ENCODE measurements at regions not wholly inside any gene's neighbourhood (a gene's known extent, or its start where the extent isn't known, plus 50 kb on each side); places are given as distances from the start of the nearest gene placed in this dataset.
A peak's percentile ranks its signal among the peaks of the same experiment; 100 is the strongest.

DNA sequence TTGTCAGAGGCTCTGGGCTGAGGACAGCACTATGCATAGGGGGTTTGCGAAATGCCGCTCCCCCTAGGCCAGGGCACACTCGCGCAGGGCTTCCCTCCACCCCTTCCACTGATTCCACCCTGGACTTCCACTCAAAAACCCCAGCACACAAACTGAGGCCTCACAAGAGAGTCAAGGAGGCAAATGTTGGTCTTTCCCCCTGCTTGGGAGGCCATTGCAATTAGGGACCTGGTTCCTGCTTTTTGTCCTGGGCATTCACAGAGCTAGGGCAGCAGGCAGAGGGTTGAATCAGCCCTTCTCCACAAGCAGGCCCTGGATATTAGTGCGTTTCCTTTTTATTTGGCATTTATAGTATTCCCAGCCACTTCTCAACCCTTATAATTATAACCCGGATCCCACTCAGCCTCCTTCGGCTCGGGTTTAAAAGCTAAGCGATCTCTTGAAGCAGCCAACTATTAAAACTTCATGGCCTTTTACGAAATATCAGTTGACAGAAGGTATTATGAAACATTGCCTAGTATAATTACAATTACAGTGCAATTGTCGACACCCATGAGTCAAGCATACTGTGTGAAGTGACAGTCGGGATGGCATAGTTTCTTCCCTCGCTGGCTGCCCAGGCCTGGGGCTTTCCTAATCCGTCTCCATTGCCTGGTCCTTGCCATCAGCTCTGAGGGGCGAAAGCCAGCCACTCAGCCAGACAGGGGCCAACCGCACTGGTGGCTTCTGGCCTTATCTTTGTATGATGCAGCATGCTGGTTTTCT, 285.5 kb upstream of the MAP3K1 start:
- Mint-ChIP-seq H3K4me3 (no peak overlapping the region), H3K36me3 (no peaks in the 10 kb centered on the region), H3K27ac (peak overlapping the region; percentile 88 to 97 (median 93)), H3K4me1 (peaks cover 34% of the 10 kb centered on the region), H3K27me3 (ENCODE audit: low read depth in 3 of 3) (peaks cover 0 to 7% (median 0%) of the 10 kb centered on the region in 3 donors), H3K9me3 (peaks cover 0 to 9% (median 0%) of the 10 kb centered on the region in 7 donors)
- 45% methylated on average over 6 of the region's 16 CpGs for WGBS (ENCODE audit: insufficient coverage)
- Histone ChIP-seq H3K4me2 (replicated peaks; ENCODE audit: extremely low read depth, low read length, poor library complexity, severe bottlenecking) (no peak overlapping the region), H3K4me1 (ENCODE audit: control insufficient read depth in 1 of 2, insufficient read depth in 2 of 2, low read length in 2 of 2) (peaks cover 22 to 24% of the 10 kb centered on the region in 2 donors), H3K36me3 (replicated peaks in 1 of 2; ENCODE audit: control insufficient read depth in 1 of 2, insufficient read depth in 2 of 2, low read length in 2 of 2) (no peaks in the 10 kb centered on the region), H3K9ac (ENCODE audit: insufficient read depth, low read length, poor library complexity, severe bottlenecking) (peak overlapping the region; percentile 13), H4K20me1 (ENCODE audit: insufficient read depth, low read length) (no peaks in the 10 kb centered on the region), H3K79me2 (ENCODE audit: insufficient read depth, low read length) (no peaks in the 10 kb centered on the region), H3K9me3 (replicated peaks in 1 of 2; ENCODE audit: control insufficient read depth in 1 of 2, insufficient read depth in 1 of 2, low read length in 2 of 2) (no peaks in the 10 kb centered on the region), H2AFZ (ENCODE audit: insufficient read depth, low read depth, low read length, poor library complexity, severe bottlenecking) (peak overlapping the region; percentile 62), H3K27ac (ENCODE audit: low read depth in 1 of 2, low read length in 2 of 2) (peak overlapping the region; percentile 82 to 83), H3K4me3 (replicated peaks in 1 of 3; ENCODE audit: low read depth in 2 of 3, low read length in 3 of 3) (no peak overlapping the region), H3K27me3 (ENCODE audit: control insufficient read depth in 2 of 2, insufficient read depth in 2 of 2, low read length in 2 of 2) (no peaks in the 10 kb centered on the region)
- DNase-seq, result peak; percentile 74 to 88 (median 88)
- TF ChIP-seq, protein P1, sequence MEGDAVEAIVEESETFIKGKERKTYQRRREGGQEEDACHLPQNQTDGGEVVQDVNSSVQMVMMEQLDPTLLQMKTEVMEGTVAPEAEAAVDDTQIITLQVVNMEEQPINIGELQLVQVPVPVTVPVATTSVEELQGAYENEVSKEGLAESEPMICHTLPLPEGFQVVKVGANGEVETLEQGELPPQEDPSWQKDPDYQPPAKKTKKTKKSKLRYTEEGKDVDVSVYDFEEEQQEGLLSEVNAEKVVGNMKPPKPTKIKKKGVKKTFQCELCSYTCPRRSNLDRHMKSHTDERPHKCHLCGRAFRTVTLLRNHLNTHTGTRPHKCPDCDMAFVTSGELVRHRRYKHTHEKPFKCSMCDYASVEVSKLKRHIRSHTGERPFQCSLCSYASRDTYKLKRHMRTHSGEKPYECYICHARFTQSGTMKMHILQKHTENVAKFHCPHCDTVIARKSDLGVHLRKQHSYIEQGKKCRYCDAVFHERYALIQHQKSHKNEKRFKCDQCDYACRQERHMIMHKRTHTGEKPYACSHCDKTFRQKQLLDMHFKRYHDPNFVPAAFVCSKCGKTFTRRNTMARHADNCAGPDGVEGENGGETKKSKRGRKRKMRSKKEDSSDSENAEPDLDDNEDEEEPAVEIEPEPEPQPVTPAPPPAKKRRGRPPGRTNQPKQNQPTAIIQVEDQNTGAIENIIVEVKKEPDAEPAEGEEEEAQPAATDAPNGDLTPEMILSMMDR (IDR thresholded peaks at IDR 0.05), result no peak
- intact Hi-C loops (cut with micrococcal nuclease), result no loop called here

DNA sequence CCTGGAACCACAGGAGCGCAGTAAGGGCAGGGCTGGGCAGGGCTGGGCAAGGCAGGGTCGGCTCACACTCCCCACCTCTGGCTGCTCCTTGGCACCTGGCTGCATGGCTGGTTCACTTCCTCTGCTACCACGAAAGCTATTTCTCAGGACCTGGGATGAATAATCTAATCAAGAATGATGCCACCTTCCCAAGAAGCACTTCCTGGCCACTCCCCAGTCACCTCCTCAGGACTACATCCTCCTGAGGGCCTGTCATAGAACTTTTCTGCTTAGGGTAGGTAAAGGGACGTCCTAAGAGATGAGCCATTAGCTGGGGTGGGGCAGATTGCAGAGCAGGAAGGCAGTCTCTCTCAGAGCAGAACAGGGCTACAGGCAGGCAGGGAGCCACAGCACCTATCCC, 288.2 kb upstream of the MAP3K1 start:
- H3K27ac ChIP-seq (ENCODE audit: low read depth in 1 of 2, low read length in 2 of 2), result no peak overlapping the region
- no peak for DNase-seq
- intact Hi-C loops (cut with micrococcal nuclease), result no loop called here
- TF ChIP-seq, protein P1 (IDR thresholded peaks at IDR 0.05), result no peak
- H4K20me1 ChIP-seq (ENCODE audit: insufficient read depth, low read length), result no peaks in the 10 kb centered on the region
- H2AFZ ChIP-seq (ENCODE audit: insufficient read depth, low read depth, low read length, poor library complexity, severe bottlenecking), result no peak overlapping the region
- no peak overlapping the region for H3K4me3 ChIP-seq (replicated peaks in 1 of 3; ENCODE audit: low read depth in 2 of 3, low read length in 3 of 3)
- no peak overlapping the region for H3K9ac ChIP-seq (ENCODE audit: insufficient read depth, low read length, poor library complexity, severe bottlenecking)
- Mint-ChIP-seq H3K36me3 (no peaks in the 10 kb centered on the region), H3K27me3 (ENCODE audit: low read depth in 3 of 3) (peaks cover 0 to 5% (median 0%) of the 10 kb centered on the region in 3 donors), H3K4me3 (no peak overlapping the region), H3K27ac (peak overlapping the region in 1 of 7 donors; percentile 15), H3K9me3 (peaks cover 0 to 3% (median 0%) of the 10 kb centered on the region in 7 donors), H3K4me1 (peaks cover 50% of the 10 kb centered on the region)
- H3K4me2 ChIP-seq (replicated peaks; ENCODE audit: extremely low read depth, low read length, poor library complexity, severe bottlenecking), result no peak overlapping the region
- H3K36me3 ChIP-seq (replicated peaks in 1 of 2; ENCODE audit: control insufficient read depth in 1 of 2, insufficient read depth in 2 of 2, low read length in 2 of 2), result no peaks in the 10 kb centered on the region
- WGBS (ENCODE audit: insufficient coverage), result 86% methylated on average over 4 of the region's 4 CpGs
- H3K27me3 ChIP-seq (ENCODE audit: control insufficient read depth in 2 of 2, insufficient read depth in 2 of 2, low read length in 2 of 2), result no peaks in the 10 kb centered on the region
- H3K4me1 ChIP-seq (ENCODE audit: control insufficient read depth in 1 of 2, insufficient read depth in 2 of 2, low read length in 2 of 2), result peaks cover 33 to 37% of the 10 kb centered on the region in 2 donors
- no peaks in the 10 kb centered on the region for H3K79me2 ChIP-seq (ENCODE audit: insufficient read depth, low read length)
- H3K9me3 ChIP-seq (replicated peaks in 1 of 2; ENCODE audit: control insufficient read depth in 1 of 2, insufficient read depth in 1 of 2, low read length in 2 of 2), result no peaks in the 10 kb centered on the region
